HepG2 (cell line): ENCODE measurements at regions not wholly inside any gene's neighbourhood (a gene's known extent, or its start where the extent isn't known, plus 50 kb on each side); places are given as distances from the start of the nearest gene placed in this dataset.

Experiments used
- ATAC-seq: fragments of 200-7000 bp; cut with Tn5 transposase; 3 replicates; pipeline ENCODE4 v1.9.1; 2020; ENCODE audit warnings: mild to moderate bottlenecking, moderate library complexity
- BruUV-seq: library from RNA; stranded (reverse); fragments of 400-500 nt; replicated peaks from 2 replicates; lab custom pipeline; 2021; lab: Mats Ljungman, UMichigan
- CTCF ChIA-PET: fragments of 300-600 bp; formaldehyde crosslinking; extraction: SDS; loops from one replicate; lab custom pipeline; 2021; ENCODE audit warnings: low total read pairs, inconsistent platforms, low intra/inter-chr PET ratio; lab: Yijun Ruan, JAX
- POLR2A ChIA-PET: fragments of 350-600 bp; sonication (Branson Sonifier 250); formaldehyde crosslinking; loops from one replicate; lab custom pipeline; 2020; ENCODE audit warnings: antibody characterized with exemption, inconsistent platforms; lab: Yijun Ruan, JAX
- DNase-seq: peaks from one replicate; pipeline ENCODE4 v3.0.0-alpha.2; 2015; ENCODE audit warnings: low spot score
- FAIRE-seq: peaks from 3 replicates; lab custom pipeline; 2011; peaks lifted over from hg19 to GRCh38; lab: Jason Lieb, UNC
- H2AFZ ChIP-seq: one replicate; pipeline ENCODE4 v1.6.1; 2011; ENCODE audit warnings: low read length, inconsistent platforms
- H3K27ac ChIP-seq: fragments of 300-600 bp; 3 replicates; pipeline ENCODE4 v1.8.0; 2011; ENCODE audit warnings: mixed run types, mild to moderate bottlenecking, mixed read lengths, low read length, inconsistent platforms; ENCODE audit not compliant: insufficient read depth; ENCODE audit errors: extremely low read length
- H3K27me3 ChIP-seq, 2 experiments: fragments of 200-600 bp in 1 of 2; 2 replicates in 1 of 2; 3 replicates in 1 of 2; pipeline versions ENCODE4 v1.6.0 to v1.8.0; 2011; ENCODE audit warnings: low read length in 2 of 2, mild to moderate bottlenecking in 2 of 2, moderate library complexity in 2 of 2, inconsistent platforms in 1 of 2; ENCODE audit not compliant: insufficient read depth in 2 of 2, control insufficient read depth in 1 of 2
- H3K36me3 ChIP-seq, 2 experiments: fragments of 200-600 bp in 1 of 2; replicated peaks in 1 of 2; 2 replicates in 1 of 2; 3 replicates in 1 of 2; pipeline versions ENCODE4 v1.5.1 to v1.8.0; 2011; ENCODE audit warnings: low read length in 2 of 2, inconsistent platforms in 1 of 2; ENCODE audit not compliant: insufficient read depth in 2 of 2, control insufficient read depth in 1 of 2
- H3K4me1 ChIP-seq: 2 replicates; pipeline ENCODE4 v1.5.1; 2012; ENCODE audit warnings: low read length, inconsistent platforms; ENCODE audit not compliant: insufficient read depth
- H3K4me2 ChIP-seq: 2 replicates; pipeline ENCODE4 v1.6.0; 2011; ENCODE audit warnings: low read depth, low read length, inconsistent platforms
- H3K4me3 ChIP-seq, 3 experiments: fragments of 200-600 bp in 1 of 3; sonication (generic), shearing (Covaris generic) in 1 of 3; replicated peaks in 1 of 3; 2 replicates each; pipeline ENCODE4 v1.5.1; 2011 to 2016; ENCODE audit warnings: low read length in 3 of 3, inconsistent platforms in 2 of 3, low read depth in 2 of 3, mild to moderate bottlenecking in 2 of 3, control low read depth in 1 of 3, mixed read lengths in 1 of 3; ENCODE audit not compliant: insufficient read depth in 1 of 3
- H3K79me2 ChIP-seq: one replicate; pipeline ENCODE4 v1.6.1; 2011; ENCODE audit warnings: low read length, inconsistent platforms; ENCODE audit not compliant: insufficient read depth
- H3K9ac ChIP-seq: 2 replicates; pipeline ENCODE4 v1.6.0; 2011; ENCODE audit warnings: mild to moderate bottlenecking, low read depth, low read length, inconsistent platforms; ENCODE audit not compliant: insufficient read depth
- H3K9me3 ChIP-seq: 2 replicates; pipeline ENCODE4 v1.5.1; 2012; ENCODE audit warnings: mild to moderate bottlenecking, low read length
- H4K20me1 ChIP-seq: 2 replicates; pipeline ENCODE4 v1.6.0; 2011; ENCODE audit warnings: inconsistent platforms, mild to moderate bottlenecking, low read length, moderate library complexity; ENCODE audit not compliant: insufficient read depth
- BORCS8-MEF2B ChIP-seq: sonication (generic); formaldehyde crosslinking; IDR thresholded peaks from 2 replicates; pipeline ENCODE4 v1.8.0; 2022; ENCODE audit warnings: mild to moderate bottlenecking, missing genetic modification reagents
- CEBPB ChIP-seq: IDR thresholded peaks from 2 replicates; pipeline ENCODE4 v1.6.1; 2011; ENCODE audit warnings: low read depth, low read length, improper control_type of control experiment, borderline replicate concordance
- CREB1 ChIP-seq, 2 experiments: fragments of 450-650 bp in 1 of 2; IDR thresholded peaks; 2 replicates each; pipeline ENCODE4 v1.6.1; 2016 to 2017; ENCODE audit warnings: control low read depth in 1 of 2, mild to moderate bottlenecking in 1 of 2, missing compliant biosample characterization in 1 of 2, missing genetic modification characterization in 1 of 2
- FOSL2 ChIP-seq: sonication (generic); formaldehyde crosslinking; IDR thresholded peaks from 2 replicates; pipeline ENCODE4 v1.4.0; 2020; ENCODE audit warnings: missing genetic modification reagents
- HOXA5 ChIP-seq: sonication (generic); formaldehyde crosslinking; IDR thresholded peaks from 2 replicates; pipeline ENCODE4 v1.4.0; 2020; ENCODE audit warnings: missing genetic modification reagents
- JARID2 ChIP-seq: sonication (generic); formaldehyde crosslinking; IDR thresholded peaks from 2 replicates; pipeline ENCODE4 v1.8.1; 2023; ENCODE audit warnings: missing genetic modification reagents, inconsistent platforms; ENCODE audit not compliant: insufficient replicate concordance
- MTF1 ChIP-seq: sonication (generic); formaldehyde crosslinking; IDR thresholded peaks from 2 replicates; pipeline ENCODE4 v1.5.0; 2020; ENCODE audit warnings: missing genetic modification reagents
- MTF2 ChIP-seq: sonication (generic); formaldehyde crosslinking; IDR thresholded peaks from 2 replicates; pipeline ENCODE4 v1.5.0; 2020; ENCODE audit warnings: missing genetic modification reagents, borderline replicate concordance
- NFIB ChIP-seq: sonication (generic); formaldehyde crosslinking; IDR thresholded peaks from 2 replicates; pipeline ENCODE4 v1.9.0; 2021; ENCODE audit warnings: missing genetic modification reagents, mild to moderate bottlenecking, borderline replicate concordance
- SETDB1 ChIP-seq: sonication (generic); formaldehyde crosslinking; IDR thresholded peaks from 2 replicates; pipeline ENCODE4 v1.5.1; 2020; ENCODE audit warnings: missing genetic modification reagents, mild to moderate bottlenecking, borderline replicate concordance
- SP2 ChIP-seq: sonication (generic); formaldehyde crosslinking; IDR thresholded peaks from 2 replicates; pipeline ENCODE4 v1.5.1; 2020; ENCODE audit warnings: mild to moderate bottlenecking, missing genetic modification reagents
- ZBTB43 ChIP-seq: sonication (generic); formaldehyde crosslinking; conservative IDR thresholded peaks from 2 replicates; pipeline ENCODE4 v1.4.0; 2020; ENCODE audit warnings: missing genetic modification reagents
- ZEB1 ChIP-seq: IDR thresholded peaks from 2 replicates; pipeline ENCODE4 v1.6.1; 2012; ENCODE audit warnings: mild to moderate bottlenecking, low read depth, inconsistent platforms; ENCODE audit not compliant: insufficient replicate concordance
- ZMYM2 ChIP-seq: sonication (generic); formaldehyde crosslinking; IDR thresholded peaks from 2 replicates; pipeline ENCODE4 v1.8.0; 2022; ENCODE audit warnings: mild to moderate bottlenecking, missing genetic modification reagents
- ZNF263 ChIP-seq: sonication (generic); formaldehyde crosslinking; IDR thresholded peaks from 2 replicates; pipeline ENCODE4 v1.4.0; 2020; ENCODE audit warnings: missing genetic modification reagents
- ZNF274 ChIP-seq: sonication (generic); formaldehyde crosslinking; IDR thresholded peaks from 2 replicates; pipeline ENCODE4 v1.5.1; 2020; ENCODE audit warnings: mild to moderate bottlenecking, missing genetic modification reagents
- ZNF326 ChIP-seq: sonication (generic); formaldehyde crosslinking; IDR thresholded peaks from 2 replicates; pipeline ENCODE4 v1.4.0; 2020; ENCODE audit warnings: missing genetic modification reagents, borderline replicate concordance
- ZNF557 ChIP-seq: sonication (generic); formaldehyde crosslinking; IDR thresholded peaks from 2 replicates; pipeline ENCODE4 v1.4.0; 2020; ENCODE audit warnings: missing genetic modification reagents
- ZNF720 ChIP-seq: sonication (generic); formaldehyde crosslinking; IDR thresholded peaks from 2 replicates; pipeline ENCODE4 v1.4.0; 2020; ENCODE audit warnings: missing genetic modification reagents
- WGBS: methylation state at CpG from one replicate; pipeline ENCODE4 v1.1.6; 2017; ENCODE audit warnings: low lambda C conversion rate; 5-methylcytosine and 5-hydroxymethylcytosine counted together
- in situ Hi-C: cut with HindIII; loops from 2 replicates; pipeline ENCODE4 v1.10.0; 2017; ENCODE audit warnings: low pct_unique_long_range_greater_than_20kb; ENCODE audit not compliant: extremely low pct_ligation_motif_present
- intact Hi-C: fragments of 100-400 bp; cut with micrococcal nuclease; formaldehyde crosslinking; loops from one replicate; pipeline ENCODE4 v1.10.0; 2022; ENCODE audit not compliant: unreplicated experiment
- TF ChIP-seq, protein P1 (sequence below): sonication (generic); formaldehyde crosslinking; IDR thresholded peaks from 2 replicates; pipeline ENCODE4 v1.4.0; 2020; ENCODE audit warnings: mild to moderate bottlenecking, low read depth, missing genetic modification reagents
- TF ChIP-seq, protein P2 (sequence below): sonication (generic); formaldehyde crosslinking; IDR thresholded peaks from 2 replicates; pipeline ENCODE4 v1.8.0; 2022; ENCODE audit warnings: mild to moderate bottlenecking, missing genetic modification reagents, moderate library complexity

DNA sequence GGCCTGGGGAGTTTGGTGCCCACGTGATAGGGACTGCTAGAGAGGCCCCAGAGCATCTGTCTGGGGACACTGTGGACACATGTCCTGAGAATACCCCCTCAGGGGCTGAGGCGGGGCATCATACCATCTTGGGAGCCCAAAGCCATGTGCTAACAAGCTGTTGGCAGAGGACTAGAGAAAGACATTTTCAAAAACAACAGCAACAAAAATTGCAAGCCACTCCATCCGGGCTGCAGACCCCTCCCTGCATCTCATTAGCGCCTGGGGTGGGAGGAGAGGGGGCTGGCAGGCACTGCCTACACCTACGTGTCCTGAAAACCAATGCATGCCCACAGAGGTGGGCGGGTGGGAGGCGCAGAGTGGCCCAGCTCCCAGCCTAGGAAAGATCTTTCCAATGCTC lies 507.4 kb upstream of the PODXL start (continued):
- TF ChIP-seq ZBTB43 (CRISPR knock-in tag) (no peak), CREB1 (IDR thresholded peaks at IDR 0.05) (no peak), CREB1 (CRISPR knock-in tag; IDR thresholded peaks at IDR 0.05) (no peak), FOSL2 (CRISPR knock-in tag) (no peak), BORCS8-MEF2B (CRISPR knock-in tag) (no peak), NFIB (CRISPR knock-in tag) (no peak), SETDB1 (CRISPR knock-in tag) (no peak)
- TF ChIP-seq, protein P1, sequence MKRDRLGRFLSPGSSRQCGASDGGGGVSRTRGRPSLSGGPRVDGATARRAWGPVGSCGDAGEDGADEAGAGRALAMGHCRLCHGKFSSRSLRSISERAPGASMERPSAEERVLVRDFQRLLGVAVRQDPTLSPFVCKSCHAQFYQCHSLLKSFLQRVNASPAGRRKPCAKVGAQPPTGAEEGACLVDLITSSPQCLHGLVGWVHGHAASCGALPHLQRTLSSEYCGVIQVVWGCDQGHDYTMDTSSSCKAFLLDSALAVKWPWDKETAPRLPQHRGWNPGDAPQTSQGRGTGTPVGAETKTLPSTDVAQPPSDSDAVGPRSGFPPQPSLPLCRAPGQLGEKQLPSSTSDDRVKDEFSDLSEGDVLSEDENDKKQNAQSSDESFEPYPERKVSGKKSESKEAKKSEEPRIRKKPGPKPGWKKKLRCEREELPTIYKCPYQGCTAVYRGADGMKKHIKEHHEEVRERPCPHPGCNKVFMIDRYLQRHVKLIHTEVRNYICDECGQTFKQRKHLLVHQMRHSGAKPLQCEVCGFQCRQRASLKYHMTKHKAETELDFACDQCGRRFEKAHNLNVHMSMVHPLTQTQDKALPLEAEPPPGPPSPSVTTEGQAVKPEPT = no peak

GRCh38 chr7:132061937-132062336 lies 505.5 kb upstream of the PODXL start:
- Histone ChIP-seq H4K20me1 (no peaks in the 10 kb centered on the region), H3K4me3 (no peak overlapping the region), H3K9ac (no peak overlapping the region), H3K9me3 (no peaks in the 10 kb centered on the region), H2AFZ (no peak overlapping the region), H3K27me3 (peaks cover 0 to 4% of the 10 kb centered on the region in 2 experiments; a peak in 1 of 5 replicates), H3K36me3 (no peaks in the 10 kb centered on the region), H3K4me2 (no peak overlapping the region), H3K27ac (no peak overlapping the region), H3K79me2 (no peaks in the 10 kb centered on the region), H3K4me1 (no peaks in the 10 kb centered on the region)
- no peak for FAIRE-seq
- no peak for ATAC-seq
- ChIA-PET CTCF (no interaction called here), POLR2A (no interaction called here)
- 8% methylated on average over 2 of the region's 2 CpGs for WGBS
- no peak for DNase-seq
- intact Hi-C loops (no loop called here), in situ Hi-C loops (loop anchor here (25.0 kb wide), 1 partner anchor 375 kb away; no protein-coding TSS in a partner anchor)
- no TSS peak for BruUV-seq
- TF ChIP-seq ZMYM2 (CRISPR knock-in tag) = no peak
- TF ChIP-seq SP2 (CRISPR knock-in tag) = no peak
- no peak for TF ChIP-seq ZNF720
- no peak for TF ChIP-seq MTF1 (CRISPR knock-in tag)
- TF ChIP-seq, protein P2, sequence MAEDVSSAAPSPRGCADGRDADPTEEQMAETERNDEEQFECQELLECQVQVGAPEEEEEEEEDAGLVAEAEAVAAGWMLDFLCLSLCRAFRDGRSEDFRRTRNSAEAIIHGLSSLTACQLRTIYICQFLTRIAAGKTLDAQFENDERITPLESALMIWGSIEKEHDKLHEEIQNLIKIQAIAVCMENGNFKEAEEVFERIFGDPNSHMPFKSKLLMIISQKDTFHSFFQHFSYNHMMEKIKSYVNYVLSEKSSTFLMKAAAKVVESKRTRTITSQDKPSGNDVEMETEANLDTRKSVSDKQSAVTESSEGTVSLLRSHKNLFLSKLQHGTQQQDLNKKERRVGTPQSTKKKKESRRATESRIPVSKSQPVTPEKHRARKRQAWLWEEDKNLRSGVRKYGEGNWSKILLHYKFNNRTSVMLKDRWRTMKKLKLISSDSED = no peak
- no peak for TF ChIP-seq HOXA5 (CRISPR knock-in tag)
- TF ChIP-seq ZNF326 (CRISPR knock-in tag) = no peak
- no peak for TF ChIP-seq CEBPB
- no peak for TF ChIP-seq ZEB1
- no peak for TF ChIP-seq JARID2 (CRISPR knock-in tag)
- no peak for TF ChIP-seq ZNF557 (CRISPR knock-in tag)
- TF ChIP-seq MTF2 (CRISPR knock-in tag) = no peak
- no peak for TF ChIP-seq ZNF274
- TF ChIP-seq ZNF263 (CRISPR knock-in tag) = no peak
